GM23338 (cell line): ENCODE measurements at regions not wholly inside any gene's neighbourhood (a gene's known extent, or its start where the extent isn't known, plus 50 kb on each side); places are given as distances from the start of the nearest gene placed in this dataset.
"Not testable (repeated sequence)": the region's sequence is repeated elsewhere in the genome, so short reads cannot be mapped to it uniquely, and the experiment has no call there.

Experiments
- ATAC-seq: fragments of 200-7000 bp; cut with Tn5 transposase; 3 replicates; pipeline ENCODE4 v1.9.1; 2020
- DNase-seq: peaks from one replicate; pipeline ENCODE4 v3.0.0-alpha.2; 2015; ENCODE audit warnings: low spot score
- H2AFZ ChIP-seq: fragments of 200-600 bp; sonication (generic); 2 replicates; pipeline ENCODE4 v1.8.0; 2016; ENCODE audit warnings: antibody characterized with exemption, mild to moderate bottlenecking, moderate library complexity
- H3F3A ChIP-seq: fragments of 200-600 bp; sonication (generic); replicated peaks from 2 replicates; pipeline ENCODE4 v1.8.0; 2017; ENCODE audit warnings: antibody characterized with exemption, mixed run types, low read depth
- H3K27ac ChIP-seq: fragments of 200-600 bp; sonication (generic); 2 replicates; pipeline ENCODE4 v1.6.1; 2016; ENCODE audit warnings: low read depth
- H3K27me3 ChIP-seq: fragments of 200-600 bp; sonication (generic); 2 replicates; pipeline ENCODE4 v1.8.0; 2016; ENCODE audit warnings: mild to moderate bottlenecking, mixed run types, moderate library complexity; ENCODE audit not compliant: insufficient read depth
- H3K36me3 ChIP-seq: fragments of 200-600 bp; sonication (generic); 2 replicates; pipeline ENCODE4 v1.8.0; 2016; ENCODE audit warnings: mild to moderate bottlenecking; ENCODE audit not compliant: insufficient read depth
- H3K4me1 ChIP-seq: fragments of 200-600 bp; sonication (generic); 2 replicates; pipeline ENCODE4 v1.8.0; 2016; ENCODE audit warnings: mild to moderate bottlenecking, moderate library complexity; ENCODE audit not compliant: insufficient read depth
- H3K4me2 ChIP-seq: fragments of 200-600 bp; sonication (generic); 2 replicates; pipeline ENCODE4 v1.7.1; 2017; ENCODE audit warnings: mixed run types
- H3K4me3 ChIP-seq: fragments of 200-600 bp; sonication (generic); 2 replicates; pipeline ENCODE4 v1.6.1; 2016; ENCODE audit warnings: mixed run types
- H3K79me2 ChIP-seq: fragments of 200-600 bp; sonication (generic); replicated peaks from 2 replicates; pipeline ENCODE4 v1.8.0; 2017; ENCODE audit warnings: mild to moderate bottlenecking; ENCODE audit not compliant: insufficient read depth
- H3K9me2 ChIP-seq: fragments of 200-600 bp; sonication (generic); 2 replicates; pipeline ENCODE4 v1.8.0; 2017; ENCODE audit not compliant: insufficient read depth
- H4K20me1 ChIP-seq: fragments of 200-600 bp; sonication (generic); replicated peaks from 2 replicates; pipeline ENCODE4 v1.8.0; 2017; ENCODE audit warnings: mild to moderate bottlenecking; ENCODE audit not compliant: insufficient read depth
- H3K27ac Mint-ChIP-seq: 2 replicates; pipeline ENCODE4 v1.8.0; 2020; ENCODE audit warnings: inconsistent platforms, mild to moderate bottlenecking, moderate library complexity, mixed read lengths
- H3K27me3 Mint-ChIP-seq: 3 replicates; pipeline ENCODE4 v1.8.0; 2022; ENCODE audit warnings: low read depth, mild to moderate bottlenecking, moderate library complexity, mixed read lengths, inconsistent platforms; ENCODE audit not compliant: insufficient read depth, poor library complexity
- H3K36me3 Mint-ChIP-seq: 3 replicates; pipeline ENCODE4 v1.8.0; 2021; ENCODE audit warnings: low read depth, mild to moderate bottlenecking, inconsistent platforms, moderate library complexity, mixed read lengths
- H3K4me1 Mint-ChIP-seq: 3 replicates; pipeline ENCODE4 v1.8.0; 2020; ENCODE audit warnings: mild to moderate bottlenecking, inconsistent platforms, mixed read lengths
- H3K4me3 Mint-ChIP-seq: 3 replicates; pipeline ENCODE4 v1.8.0; 2021; ENCODE audit warnings: moderate library complexity, mild to moderate bottlenecking, inconsistent platforms, mixed read lengths
- H3K9me3 Mint-ChIP-seq: 3 replicates; pipeline ENCODE4 v1.8.0; 2020; ENCODE audit warnings: moderate library complexity, mild to moderate bottlenecking, inconsistent platforms, mixed read lengths
- EZH2 ChIP-seq: fragments of 200-600 bp; sonication (generic); IDR thresholded peaks from one replicate; pipeline ENCODE4 v1.8.0; 2017; ENCODE audit warnings: antibody characterized with exemption, mild to moderate bottlenecking, low read depth; ENCODE audit not compliant: unreplicated experiment
- EZH2phosphoT487 ChIP-seq: fragments of 200-600 bp; sonication (generic); IDR thresholded peaks from one replicate; pipeline ENCODE4 v1.8.1; 2018; ENCODE audit warnings: antibody characterized with exemption; ENCODE audit not compliant: unreplicated experiment
- ZNF114 ChIP-seq: fragments of 250-450 bp; sonication (Bioruptor Pico); IDR thresholded peaks from 2 replicates; pipeline ENCODE4 v1.5.0; 2020; ENCODE audit warnings: mild to moderate bottlenecking, moderate library complexity
- TF ChIP-seq, protein P1 (sequence below): IDR thresholded peaks from one replicate; pipeline ENCODE4 v1.6.1; 2018; ENCODE audit warnings: antibody characterized with exemption; ENCODE audit not compliant: unreplicated experiment
- TF ChIP-seq, protein P2 (sequence below): IDR thresholded peaks from 2 replicates; pipeline ENCODE4 v1.6.1; 2016; ENCODE audit warnings: antibody characterized with exemption

DNA sequence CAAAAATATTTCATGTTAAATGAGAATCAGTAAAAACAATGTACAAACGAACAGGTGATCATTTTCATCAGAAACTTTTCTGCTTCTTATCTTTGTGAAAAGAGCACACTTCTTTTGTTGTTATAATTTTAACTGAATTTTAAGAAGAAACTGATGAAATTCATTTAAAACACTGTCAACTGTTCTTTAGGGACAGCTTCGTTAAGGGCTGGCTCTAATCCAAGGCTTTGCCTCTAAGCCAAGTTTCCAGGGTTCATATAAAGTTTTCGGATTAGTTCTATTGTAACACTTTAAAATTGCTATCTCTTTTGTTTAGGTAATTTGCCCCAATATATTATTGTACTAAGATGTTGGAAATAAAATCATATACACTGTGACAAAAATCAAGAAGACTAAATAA, 559.2 kb downstream of the TUSC1 start (continued):
- TF ChIP-seq, protein P1, sequence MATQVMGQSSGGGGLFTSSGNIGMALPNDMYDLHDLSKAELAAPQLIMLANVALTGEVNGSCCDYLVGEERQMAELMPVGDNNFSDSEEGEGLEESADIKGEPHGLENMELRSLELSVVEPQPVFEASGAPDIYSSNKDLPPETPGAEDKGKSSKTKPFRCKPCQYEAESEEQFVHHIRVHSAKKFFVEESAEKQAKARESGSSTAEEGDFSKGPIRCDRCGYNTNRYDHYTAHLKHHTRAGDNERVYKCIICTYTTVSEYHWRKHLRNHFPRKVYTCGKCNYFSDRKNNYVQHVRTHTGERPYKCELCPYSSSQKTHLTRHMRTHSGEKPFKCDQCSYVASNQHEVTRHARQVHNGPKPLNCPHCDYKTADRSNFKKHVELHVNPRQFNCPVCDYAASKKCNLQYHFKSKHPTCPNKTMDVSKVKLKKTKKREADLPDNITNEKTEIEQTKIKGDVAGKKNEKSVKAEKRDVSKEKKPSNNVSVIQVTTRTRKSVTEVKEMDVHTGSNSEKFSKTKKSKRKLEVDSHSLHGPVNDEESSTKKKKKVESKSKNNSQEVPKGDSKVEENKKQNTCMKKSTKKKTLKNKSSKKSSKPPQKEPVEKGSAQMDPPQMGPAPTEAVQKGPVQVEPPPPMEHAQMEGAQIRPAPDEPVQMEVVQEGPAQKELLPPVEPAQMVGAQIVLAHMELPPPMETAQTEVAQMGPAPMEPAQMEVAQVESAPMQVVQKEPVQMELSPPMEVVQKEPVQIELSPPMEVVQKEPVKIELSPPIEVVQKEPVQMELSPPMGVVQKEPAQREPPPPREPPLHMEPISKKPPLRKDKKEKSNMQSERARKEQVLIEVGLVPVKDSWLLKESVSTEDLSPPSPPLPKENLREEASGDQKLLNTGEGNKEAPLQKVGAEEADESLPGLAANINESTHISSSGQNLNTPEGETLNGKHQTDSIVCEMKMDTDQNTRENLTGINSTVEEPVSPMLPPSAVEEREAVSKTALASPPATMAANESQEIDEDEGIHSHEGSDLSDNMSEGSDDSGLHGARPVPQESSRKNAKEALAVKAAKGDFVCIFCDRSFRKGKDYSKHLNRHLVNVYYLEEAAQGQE: no peak
- no peak for TF ChIP-seq ZNF114 (CRISPR knock-in tag)
- TF ChIP-seq EZH2: no peak

DNA sequence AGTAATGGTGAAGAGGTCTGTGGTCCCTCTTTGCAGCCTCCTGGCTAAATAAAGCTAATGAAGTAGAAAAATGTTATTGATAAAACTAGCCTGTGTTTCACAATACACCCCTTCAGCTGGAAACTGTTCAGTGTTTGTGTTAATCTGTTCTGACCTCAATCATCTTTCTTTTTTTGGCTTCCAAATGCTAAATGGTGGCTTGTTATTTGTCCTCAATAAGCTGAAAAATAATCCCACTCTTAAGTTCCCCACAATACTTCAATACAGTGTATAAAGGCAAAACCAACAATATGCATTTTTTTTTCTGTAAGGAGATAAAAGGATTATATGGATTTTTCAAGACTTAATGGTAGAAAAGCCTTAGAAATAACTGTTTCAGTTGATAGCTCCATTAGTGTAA, 560.5 kb downstream of the TUSC1 start:
- Histone ChIP-seq H3F3A (no peaks in the 10 kb centered on the region), H3K27ac (no peak overlapping the region), H4K20me1 (no peaks in the 10 kb centered on the region), H3K9me2 (no peaks in the 10 kb centered on the region), H3K4me3 (no peak overlapping the region), H3K79me2 (no peaks in the 10 kb centered on the region), H3K27me3 (no peaks in the 10 kb centered on the region), H3K4me1 (no peaks in the 10 kb centered on the region), H3K4me2 (no peak overlapping the region), H2AFZ (no peak overlapping the region), H3K36me3 (no peaks in the 10 kb centered on the region)
- TF ChIP-seq ZNF114 (CRISPR knock-in tag) (no peak), EZH2phosphoT487 (no peak)
- TF ChIP-seq, protein P1: no peak
- TF ChIP-seq, protein P2, sequence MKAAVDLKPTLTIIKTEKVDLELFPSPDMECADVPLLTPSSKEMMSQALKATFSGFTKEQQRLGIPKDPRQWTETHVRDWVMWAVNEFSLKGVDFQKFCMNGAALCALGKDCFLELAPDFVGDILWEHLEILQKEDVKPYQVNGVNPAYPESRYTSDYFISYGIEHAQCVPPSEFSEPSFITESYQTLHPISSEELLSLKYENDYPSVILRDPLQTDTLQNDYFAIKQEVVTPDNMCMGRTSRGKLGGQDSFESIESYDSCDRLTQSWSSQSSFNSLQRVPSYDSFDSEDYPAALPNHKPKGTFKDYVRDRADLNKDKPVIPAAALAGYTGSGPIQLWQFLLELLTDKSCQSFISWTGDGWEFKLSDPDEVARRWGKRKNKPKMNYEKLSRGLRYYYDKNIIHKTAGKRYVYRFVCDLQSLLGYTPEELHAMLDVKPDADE: no peak
- DNase-seq: no peak
- H3K9me3 Mint-ChIP-seq: no peaks in the 10 kb centered on the region
- no peaks in the 10 kb centered on the region for H3K36me3 Mint-ChIP-seq
- H3K4me3 Mint-ChIP-seq: no peak overlapping the region
- H3K4me1 Mint-ChIP-seq: no peaks in the 10 kb centered on the region
- H3K27ac Mint-ChIP-seq: no peak overlapping the region
- no peaks in the 10 kb centered on the region for H3K27me3 Mint-ChIP-seq
- ATAC-seq: no peak

DNA sequence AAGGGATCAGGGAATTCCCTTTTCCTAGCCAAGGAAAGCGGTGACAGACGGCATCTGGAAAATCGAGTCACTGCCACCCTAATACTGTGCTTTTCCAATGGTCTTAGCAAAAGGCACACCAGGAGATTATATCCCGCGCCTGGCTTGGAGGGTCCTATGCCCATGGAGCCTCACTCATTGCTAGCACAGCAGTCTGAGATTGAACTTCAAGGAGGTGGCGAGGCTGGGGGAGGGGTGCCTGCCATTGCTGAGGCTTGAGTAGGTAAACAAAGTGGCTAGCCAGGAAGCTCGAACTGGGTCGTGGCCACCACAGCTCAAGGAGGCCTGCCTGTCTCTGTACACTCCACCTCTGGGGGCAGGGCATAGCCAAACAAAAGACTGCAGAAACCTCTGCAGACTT, 556.5 kb upstream of the IZUMO3 start:
- not testable (repeated sequence) for H3K4me1 ChIP-seq, H3K4me3 ChIP-seq, DNase-seq, H3K4me3 Mint-ChIP-seq, H3K4me1 Mint-ChIP-seq, H3K27ac Mint-ChIP-seq, H3K27me3 Mint-ChIP-seq, H3K27me3 ChIP-seq, H3K27ac ChIP-seq, ATAC-seq, H3K36me3 ChIP-seq, H3F3A ChIP-seq, H3K4me2 ChIP-seq, H3K9me2 ChIP-seq, H3K79me2 ChIP-seq, H4K20me1 ChIP-seq, H2AFZ ChIP-seq
- Mint-ChIP-seq H3K36me3 (peaks cover 24% of the 10 kb centered on the region; the same call in 2 of the 3 replicates), H3K9me3 (peaks cover 49% of the 10 kb centered on the region)
